Gastroesophageal sphincter (tissue), 3 donors: ENCODE measurements at regions not wholly inside any gene's neighbourhood (a gene's known extent, or its start where the extent isn't known, plus 50 kb on each side); places are given as distances from the start of the nearest gene placed in this dataset.

ENCODE experiments used
- EP300 ChIP-seq: sonication (generic); formaldehyde crosslinking; IDR thresholded peaks from one replicate; pipeline ENCODE4 v1.6.1; 2017; ENCODE audit warnings: antibody characterized with exemption, mild to moderate bottlenecking
- POLR2A ChIP-seq, 2 donors: fragments of 450-650 bp; IDR thresholded peaks; one replicate each; pipeline ENCODE4 v1.6.1; 2017; ENCODE audit warnings: antibody characterized with exemption in 2 of 2, mild to moderate bottlenecking in 2 of 2, moderate library complexity in 1 of 2
- POLR2AphosphoS5 ChIP-seq: sonication (generic); formaldehyde crosslinking; IDR thresholded peaks from one replicate; pipeline ENCODE4 v1.6.1; 2017; ENCODE audit warnings: antibody characterized with exemption
- TF ChIP-seq, protein P1 (sequence below), 4 experiments: fragments of 200-600 bp in 2 of 4; fragments of 450-650 bp in 2 of 4; sonication (generic) in 1 of 4; IDR thresholded peaks; one replicate each; pipeline ENCODE4 v1.5.1; 2017 to 2019; ENCODE audit warnings: antibody characterized with exemption in 4 of 4, mild to moderate bottlenecking in 2 of 4, moderate library complexity in 2 of 4

DNA sequence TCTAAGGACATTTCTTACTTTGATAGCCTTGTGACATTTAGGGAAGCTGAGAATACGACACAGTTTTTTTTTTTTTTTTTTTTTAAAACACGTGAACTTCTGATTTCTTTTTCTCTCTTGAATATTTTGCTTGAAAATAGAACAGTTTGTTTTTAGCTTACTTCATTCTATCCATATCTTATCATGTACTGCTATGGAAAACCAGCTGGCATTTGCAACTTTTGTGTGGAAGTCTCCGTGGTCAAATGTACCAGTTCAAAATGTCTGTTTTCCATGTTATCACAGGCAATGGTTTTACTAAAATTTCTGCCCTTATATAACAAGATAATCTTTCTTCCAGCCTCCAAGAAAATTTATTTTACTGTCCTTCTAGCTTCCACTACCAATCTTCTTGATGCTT is 821.6 kb downstream of the DNAJB9 start:
- TF ChIP-seq, protein P1, sequence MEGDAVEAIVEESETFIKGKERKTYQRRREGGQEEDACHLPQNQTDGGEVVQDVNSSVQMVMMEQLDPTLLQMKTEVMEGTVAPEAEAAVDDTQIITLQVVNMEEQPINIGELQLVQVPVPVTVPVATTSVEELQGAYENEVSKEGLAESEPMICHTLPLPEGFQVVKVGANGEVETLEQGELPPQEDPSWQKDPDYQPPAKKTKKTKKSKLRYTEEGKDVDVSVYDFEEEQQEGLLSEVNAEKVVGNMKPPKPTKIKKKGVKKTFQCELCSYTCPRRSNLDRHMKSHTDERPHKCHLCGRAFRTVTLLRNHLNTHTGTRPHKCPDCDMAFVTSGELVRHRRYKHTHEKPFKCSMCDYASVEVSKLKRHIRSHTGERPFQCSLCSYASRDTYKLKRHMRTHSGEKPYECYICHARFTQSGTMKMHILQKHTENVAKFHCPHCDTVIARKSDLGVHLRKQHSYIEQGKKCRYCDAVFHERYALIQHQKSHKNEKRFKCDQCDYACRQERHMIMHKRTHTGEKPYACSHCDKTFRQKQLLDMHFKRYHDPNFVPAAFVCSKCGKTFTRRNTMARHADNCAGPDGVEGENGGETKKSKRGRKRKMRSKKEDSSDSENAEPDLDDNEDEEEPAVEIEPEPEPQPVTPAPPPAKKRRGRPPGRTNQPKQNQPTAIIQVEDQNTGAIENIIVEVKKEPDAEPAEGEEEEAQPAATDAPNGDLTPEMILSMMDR (IDR thresholded peaks at IDR 0.05), result no peak
- TF ChIP-seq POLR2AphosphoS5 (no peak), POLR2A (IDR thresholded peaks at IDR 0.05) (no peak), EP300 (no peak)
